ENCODE measurements at regions not wholly inside any gene's neighbourhood (a gene's known extent, or its start where the extent isn't known, plus 50 kb on each side); places are given as distances from the start of the nearest gene placed in this dataset.
A peak's percentile ranks its signal among the peaks of the same experiment; 100 is the strongest.

DNA sequence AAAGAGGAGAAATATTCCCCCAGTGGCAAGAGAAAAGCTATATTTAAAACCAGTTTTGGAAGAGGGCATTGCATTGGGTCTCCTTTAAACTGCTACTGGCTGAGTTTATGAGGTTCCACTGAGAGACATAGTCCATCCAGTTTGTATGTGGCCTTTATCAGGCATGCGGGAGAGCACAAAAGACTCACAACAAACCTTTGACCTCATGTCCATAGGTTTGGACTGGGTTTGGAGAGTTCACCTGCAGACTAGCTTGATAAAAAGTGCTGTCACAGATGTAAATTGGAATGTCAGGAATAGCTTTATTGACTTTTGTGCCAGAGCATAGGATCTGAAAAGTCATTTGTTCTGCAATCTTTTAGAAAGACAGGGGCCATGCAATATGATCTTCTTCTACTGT lies 131.0 kb upstream of the NRIP1 start:
- no peak overlapping the region for H3K4me3 ChIP-seq (replicated peaks in 1 of 2; ENCODE audit: low read depth in 2 of 2, low read length in 2 of 2)
- DNase-seq (ENCODE audit: low read depth in 2 of 2) = no peak
- no peak for TF ChIP-seq CTCF (IDR thresholded peaks at IDR 0.05; ENCODE audit: low read depth, low read length)

- peak; percentile 20 to 24 for DNase-seq (ENCODE audit: low read depth in 2 of 2)
- no peak overlapping the region for H3K4me3 ChIP-seq (replicated peaks in 1 of 2; ENCODE audit: low read depth in 2 of 2, low read length in 2 of 2)
- TF ChIP-seq CTCF (IDR thresholded peaks at IDR 0.05; ENCODE audit: low read depth, low read length) = no peak
These were observed 132.9 kb upstream of the NRIP1 start for GRCh38 chr21:15197696-15198095.

DNA sequence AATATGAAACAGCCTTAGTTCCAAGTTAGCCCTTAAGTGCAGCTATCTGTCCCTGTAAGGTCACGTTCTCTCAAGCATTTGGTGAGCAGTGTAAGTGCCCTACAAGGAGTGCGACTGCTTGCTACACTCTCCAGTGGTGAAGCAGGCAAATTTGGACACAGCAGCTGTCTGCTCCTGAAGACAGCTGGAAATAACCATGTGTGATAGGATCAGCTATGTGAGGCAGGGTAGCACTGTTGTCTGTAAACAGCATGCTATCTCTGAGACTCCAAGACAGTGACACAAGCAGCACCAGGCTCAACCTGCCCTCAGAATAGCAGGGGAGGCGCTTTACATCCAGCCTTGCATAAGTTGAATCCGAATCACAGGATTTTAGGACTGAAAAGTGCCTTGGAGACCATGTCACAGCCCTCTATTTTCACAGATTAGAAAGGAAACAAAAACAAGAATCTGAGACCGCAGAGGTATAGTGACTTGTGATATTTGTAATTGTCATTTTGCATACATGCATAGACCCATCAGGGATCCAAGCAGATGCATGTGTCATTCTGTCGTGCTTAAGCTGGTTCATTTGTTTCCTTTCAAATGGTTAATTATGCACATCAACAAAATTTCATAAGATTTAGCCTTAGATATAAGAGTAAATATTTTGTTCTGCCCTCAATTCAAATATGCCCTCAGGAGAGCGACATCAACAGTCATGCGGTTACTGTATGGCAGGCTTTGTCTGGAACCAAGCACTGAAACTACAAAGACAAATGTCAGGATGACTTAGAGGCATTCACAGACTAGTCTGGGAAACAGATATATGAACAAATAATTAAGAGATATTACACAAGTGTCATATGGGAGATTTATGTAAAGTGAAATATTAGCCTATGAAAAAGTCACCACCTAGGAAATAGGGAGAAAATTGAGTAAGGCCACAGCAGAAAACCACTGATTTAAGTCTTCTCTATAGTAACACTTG lies 134.9 kb upstream of the NRIP1 start:
- H3K4me3 ChIP-seq (replicated peaks in 1 of 2; ENCODE audit: low read depth in 2 of 2, low read length in 2 of 2) = no peak overlapping the region
- no peak for DNase-seq (ENCODE audit: low read depth in 2 of 2)
- no peak for TF ChIP-seq CTCF (IDR thresholded peaks at IDR 0.05; ENCODE audit: low read depth, low read length)

GRCh38 chr21:15203740-15204139 lies 138.9 kb upstream of the NRIP1 start:
- DNase-seq (ENCODE audit: low read depth in 2 of 2) = no peak
- H3K4me3 ChIP-seq (replicated peaks in 1 of 2; ENCODE audit: low read depth in 2 of 2, low read length in 2 of 2) = no peak overlapping the region
- TF ChIP-seq CTCF (IDR thresholded peaks at IDR 0.05; ENCODE audit: low read depth, low read length) = no peak

GRCh38 chr21:15204140-15204969 lies 139.6 kb upstream of the NRIP1 start:
- no peak for TF ChIP-seq CTCF (IDR thresholded peaks at IDR 0.05; ENCODE audit: low read depth, low read length)
- no peak overlapping the region for H3K4me3 ChIP-seq (replicated peaks in 1 of 2; ENCODE audit: low read depth in 2 of 2, low read length in 2 of 2)
- DNase-seq (ENCODE audit: low read depth in 2 of 2) = no peak

- no peak for TF ChIP-seq CTCF (IDR thresholded peaks at IDR 0.05; ENCODE audit: low read depth, low read length)
- DNase-seq (ENCODE audit: low read depth in 2 of 2) = no peak
- H3K4me3 ChIP-seq (replicated peaks in 1 of 2; ENCODE audit: low read depth in 2 of 2, low read length in 2 of 2) = no peak overlapping the region
These were observed 140.1 kb upstream of the NRIP1 start for GRCh38 chr21:15204970-15205286.

Measured in cardiac fibroblast (primary cell).